Esophagus squamous epithelium (tissue), 4 donors: ENCODE measurements at regions not wholly inside any gene's neighbourhood (a gene's known extent, or its start where the extent isn't known, plus 50 kb on each side); places are given as distances from the start of the nearest gene placed in this dataset.

ENCODE experiments used
- CTCF ChIP-seq, 6 experiments: fragments of 450-650 bp in 4 of 6; fragments of 200-600 bp in 2 of 6; sonication (generic) in 2 of 6; IDR thresholded peaks; one replicate each; pipeline ENCODE4 v1.5.1; 2016 to 2019; ENCODE audit warnings: antibody characterized with exemption in 6 of 6, mild to moderate bottlenecking in 4 of 6, moderate library complexity in 4 of 6
- POLR2A ChIP-seq, 4 donors: fragments of 450-650 bp; IDR thresholded peaks; one replicate each; pipeline ENCODE4 v1.6.1; 2017; ENCODE audit warnings: antibody characterized with exemption in 4 of 4, mild to moderate bottlenecking in 4 of 4, moderate library complexity in 3 of 4

GRCh38 chr6:45794465-45794864 lies 221.2 kb downstream of the CLIC5 start:
- TF ChIP-seq CTCF (IDR thresholded peaks at IDR 0.05) (no peak), POLR2A (IDR thresholded peaks at IDR 0.05) (no peak)
